Ascending aorta (tissue), 2 donors: ENCODE measurements at regions not wholly inside any gene's neighbourhood (a gene's known extent, or its start where the extent isn't known, plus 50 kb on each side); places are given as distances from the start of the nearest gene placed in this dataset.

Experiments
- DNase-seq, 2 donors: peaks; one replicate each; pipeline ENCODE4 v3.0.0-alpha.2; 2019; ENCODE audit warnings: low spot score in 2 of 2
- H3K27ac ChIP-seq, 2 donors: fragments of 200-600 bp; sonication (generic); one replicate each; pipeline ENCODE4 v1.5.1; 2016 to 2017; ENCODE audit warnings: mild to moderate bottlenecking in 1 of 2
- H3K27me3 ChIP-seq: fragments of 200-600 bp; sonication (generic); one replicate; pipeline ENCODE4 v1.5.1; 2017
- H3K36me3 ChIP-seq, 2 donors: fragments of 200-600 bp; sonication (generic); one replicate each; pipeline ENCODE4 v1.5.1; 2016
- H3K4me1 ChIP-seq, 2 donors: fragments of 200-600 bp; sonication (generic); one replicate each; pipeline ENCODE4 v1.5.1; 2016 to 2017; ENCODE audit warnings: mild to moderate bottlenecking in 1 of 2
- H3K4me3 ChIP-seq, 2 donors: fragments of 200-600 bp; sonication (generic); one replicate each; pipeline ENCODE4 v1.5.1; 2016 to 2017; ENCODE audit warnings: mild to moderate bottlenecking in 1 of 2
- H3K9me3 ChIP-seq, 2 donors: fragments of 200-600 bp; sonication (generic); one replicate each; pipeline ENCODE4 v1.5.1; 2016
- CTCF ChIP-seq, 3 experiments: fragments of 200-600 bp in 2 of 3; fragments of 450-650 bp in 1 of 3; sonication (generic) in 2 of 3; IDR thresholded peaks; one replicate each; pipeline ENCODE4 v1.5.1; 2016 to 2019; ENCODE audit warnings: antibody characterized with exemption in 3 of 3, mild to moderate bottlenecking in 1 of 3, moderate library complexity in 1 of 3
- intact Hi-C: fragments of 100-400 bp; cut with DNase I; formaldehyde crosslinking; loops from one replicate; pipeline ENCODE4 v1.15.1; 2023

GRCh38 chr13:78105656-78106055 is 187.0 kb upstream of the EDNRB start:
- Histone ChIP-seq H3K4me1 (no peaks in the 10 kb centered on the region), H3K4me3 (no peak overlapping the region), H3K27ac (no peak overlapping the region), H3K36me3 (no peaks in the 10 kb centered on the region), H3K9me3 (no peaks in the 10 kb centered on the region), H3K27me3 (no peaks in the 10 kb centered on the region)
- intact Hi-C loops, result no loop called here
- TF ChIP-seq CTCF (IDR thresholded peaks at IDR 0.05), result no peak
- no peak for DNase-seq

GRCh38 chr13:78103936-78104335 is 185.3 kb upstream of the EDNRB start:
- intact Hi-C loops, result no loop called here
- H3K4me3 ChIP-seq, result no peak overlapping the region
- H3K27me3 ChIP-seq, result no peaks in the 10 kb centered on the region
- H3K9me3 ChIP-seq, result no peaks in the 10 kb centered on the region
- TF ChIP-seq CTCF (IDR thresholded peaks at IDR 0.05), result no peak
- no peak overlapping the region for H3K27ac ChIP-seq
- no peak for DNase-seq
- H3K4me1 ChIP-seq, result no peaks in the 10 kb centered on the region
- no peaks in the 10 kb centered on the region for H3K36me3 ChIP-seq

- Histone ChIP-seq H3K4me1 (no peaks in the 10 kb centered on the region), H3K9me3 (no peaks in the 10 kb centered on the region), H3K4me3 (no peak overlapping the region), H3K36me3 (no peaks in the 10 kb centered on the region), H3K27me3 (no peaks in the 10 kb centered on the region), H3K27ac (no peak overlapping the region)
- intact Hi-C loops, result no loop called here
- TF ChIP-seq CTCF (IDR thresholded peaks at IDR 0.05), result no peak
- DNase-seq, result no peak
These were observed 184.1 kb upstream of the EDNRB start for GRCh38 chr13:78102741-78103140.

- Histone ChIP-seq H3K36me3 (no peaks in the 10 kb centered on the region), H3K27ac (no peak overlapping the region), H3K4me1 (no peaks in the 10 kb centered on the region), H3K9me3 (no peaks in the 10 kb centered on the region), H3K4me3 (no peak overlapping the region), H3K27me3 (no peaks in the 10 kb centered on the region)
- intact Hi-C loops, result no loop called here
- DNase-seq, result no peak
- no peak for TF ChIP-seq CTCF (IDR thresholded peaks at IDR 0.05)
These were observed 183.6 kb upstream of the EDNRB start for GRCh38 chr13:78102121-78102677.

GRCh38 chr13:78100486-78100885 is 181.9 kb upstream of the EDNRB start:
- no peak for TF ChIP-seq CTCF (IDR thresholded peaks at IDR 0.05)
- no peak overlapping the region for H3K4me3 ChIP-seq
- no peaks in the 10 kb centered on the region for H3K27me3 ChIP-seq
- no peak for DNase-seq
- H3K27ac ChIP-seq, result no peak overlapping the region
- no peaks in the 10 kb centered on the region for H3K4me1 ChIP-seq
- no peaks in the 10 kb centered on the region for H3K9me3 ChIP-seq
- H3K36me3 ChIP-seq, result no peaks in the 10 kb centered on the region
- intact Hi-C loops, result no loop called here

GRCh38 chr13:78098249-78098648 is 179.6 kb upstream of the EDNRB start:
- no peaks in the 10 kb centered on the region for H3K36me3 ChIP-seq
- H3K27ac ChIP-seq, result no peak overlapping the region
- intact Hi-C loops, result no loop called here
- no peak for DNase-seq
- no peaks in the 10 kb centered on the region for H3K4me1 ChIP-seq
- H3K27me3 ChIP-seq, result no peaks in the 10 kb centered on the region
- no peak for TF ChIP-seq CTCF (IDR thresholded peaks at IDR 0.05)
- no peaks in the 10 kb centered on the region for H3K9me3 ChIP-seq
- no peak overlapping the region for H3K4me3 ChIP-seq
